RWPE2 (cell line): ENCODE measurements at regions not wholly inside any gene's neighbourhood (a gene's known extent, or its start where the extent isn't known, plus 50 kb on each side); places are given as distances from the start of the nearest gene placed in this dataset.

Source experiments
- ATAC-seq: fragments of 200-7000 bp; cut with Tn5 transposase; 3 replicates; pipeline ENCODE4 v1.9.1; 2021; ENCODE audit warnings: low read depth
- DNase-seq: peaks from one replicate; pipeline ENCODE4 v3.0.0-alpha.2; 2020; ENCODE audit warnings: low spot score
- H3K27ac ChIP-seq: fragments of 450-650 bp; 2 replicates; pipeline ENCODE4 v1.5.1; 2017; ENCODE audit warnings: mild to moderate bottlenecking; ENCODE audit not compliant: poor library complexity, severe bottlenecking
- H3K27me3 ChIP-seq: fragments of 250-450 bp; sonication (Bioruptor Pico); 2 replicates; pipeline ENCODE4 v1.5.1; 2021; ENCODE audit warnings: mild to moderate bottlenecking, moderate library complexity; ENCODE audit not compliant: insufficient read depth, poor library complexity, severe bottlenecking
- H3K36me3 ChIP-seq: fragments of 250-450 bp; sonication (Bioruptor Pico); 2 replicates; pipeline ENCODE4 v1.5.1; 2020; ENCODE audit warnings: low read depth, mild to moderate bottlenecking, moderate library complexity
- H3K4me1 ChIP-seq: fragments of 250-450 bp; sonication (Bioruptor Pico); 2 replicates; pipeline ENCODE4 v1.5.1; 2021; ENCODE audit warnings: mild to moderate bottlenecking, moderate library complexity; ENCODE audit not compliant: insufficient read depth, poor library complexity, severe bottlenecking
- H3K4me3 ChIP-seq: fragments of 250-450 bp; sonication (Bioruptor Pico); 2 replicates; pipeline ENCODE4 v1.5.1; 2021; ENCODE audit warnings: mild to moderate bottlenecking, moderate library complexity; ENCODE audit not compliant: severe bottlenecking
- H3K9me3 ChIP-seq: fragments of 250-450 bp; sonication (Bioruptor Pico); 2 replicates; pipeline ENCODE4 v1.5.1; 2021; ENCODE audit warnings: mild to moderate bottlenecking, moderate library complexity; ENCODE audit not compliant: severe bottlenecking
- TF ChIP-seq, protein P1 (sequence below): fragments of 450-650 bp; IDR thresholded peaks from one replicate; pipeline ENCODE4 v1.5.1; 2017; ENCODE audit warnings: mild to moderate bottlenecking, moderate library complexity; ENCODE audit not compliant: poor library complexity, severe bottlenecking

DNA sequence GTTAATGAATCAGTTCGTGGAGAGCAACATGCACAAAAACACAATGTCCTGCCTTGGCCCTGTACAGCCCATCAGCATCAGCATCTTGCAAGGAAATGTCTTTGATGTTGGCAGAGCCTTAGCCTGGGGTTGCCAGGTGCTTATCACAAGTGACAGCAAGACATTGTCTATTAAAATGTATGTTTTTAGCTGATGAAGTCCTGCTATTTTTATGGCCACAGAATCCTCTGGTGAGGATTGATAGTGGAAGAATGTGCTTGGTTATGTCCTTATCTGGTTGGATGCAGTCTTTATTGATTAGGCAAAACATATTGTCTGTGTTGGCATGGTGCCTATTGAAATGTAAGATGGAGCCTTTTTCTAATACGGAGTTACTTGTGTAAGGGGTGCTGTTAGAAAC, 1427.0 kb upstream of the MIR17HG start:
- no peak overlapping the region for H3K4me3 ChIP-seq
- no peak overlapping the region for H3K27ac ChIP-seq
- H3K9me3 ChIP-seq, result no peaks in the 10 kb centered on the region
- H3K4me1 ChIP-seq, result peaks cover 11% of the 10 kb centered on the region
- no peaks in the 10 kb centered on the region for H3K36me3 ChIP-seq
- DNase-seq (no peak), ATAC-seq (no peak)
- H3K27me3 ChIP-seq, result no peaks in the 10 kb centered on the region
- TF ChIP-seq, protein P1, sequence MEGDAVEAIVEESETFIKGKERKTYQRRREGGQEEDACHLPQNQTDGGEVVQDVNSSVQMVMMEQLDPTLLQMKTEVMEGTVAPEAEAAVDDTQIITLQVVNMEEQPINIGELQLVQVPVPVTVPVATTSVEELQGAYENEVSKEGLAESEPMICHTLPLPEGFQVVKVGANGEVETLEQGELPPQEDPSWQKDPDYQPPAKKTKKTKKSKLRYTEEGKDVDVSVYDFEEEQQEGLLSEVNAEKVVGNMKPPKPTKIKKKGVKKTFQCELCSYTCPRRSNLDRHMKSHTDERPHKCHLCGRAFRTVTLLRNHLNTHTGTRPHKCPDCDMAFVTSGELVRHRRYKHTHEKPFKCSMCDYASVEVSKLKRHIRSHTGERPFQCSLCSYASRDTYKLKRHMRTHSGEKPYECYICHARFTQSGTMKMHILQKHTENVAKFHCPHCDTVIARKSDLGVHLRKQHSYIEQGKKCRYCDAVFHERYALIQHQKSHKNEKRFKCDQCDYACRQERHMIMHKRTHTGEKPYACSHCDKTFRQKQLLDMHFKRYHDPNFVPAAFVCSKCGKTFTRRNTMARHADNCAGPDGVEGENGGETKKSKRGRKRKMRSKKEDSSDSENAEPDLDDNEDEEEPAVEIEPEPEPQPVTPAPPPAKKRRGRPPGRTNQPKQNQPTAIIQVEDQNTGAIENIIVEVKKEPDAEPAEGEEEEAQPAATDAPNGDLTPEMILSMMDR, result no peak

DNA sequence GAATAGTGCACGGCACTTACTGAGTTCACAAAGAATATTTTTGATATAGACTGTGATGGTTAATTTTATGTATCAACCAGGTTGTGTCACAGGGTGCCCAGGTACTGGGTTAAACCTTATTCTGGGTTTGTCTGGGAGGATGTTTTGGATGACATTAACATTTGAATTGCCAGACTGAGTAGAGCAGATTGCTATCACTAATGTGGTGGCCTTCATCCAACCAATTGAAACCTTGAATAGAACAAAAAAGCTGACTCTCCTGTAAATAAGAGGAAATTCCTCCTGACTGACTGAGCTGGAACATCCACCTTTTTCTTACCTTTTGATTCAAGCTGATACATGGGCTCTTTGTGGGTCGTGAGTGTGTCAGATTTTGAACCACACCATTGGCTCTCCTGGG, 1424.4 kb upstream of the MIR17HG start:
- DNase-seq (no peak), ATAC-seq (no peak)
- Histone ChIP-seq H3K4me1 (peaks cover 11% of the 10 kb centered on the region), H3K36me3 (no peaks in the 10 kb centered on the region), H3K4me3 (no peak overlapping the region), H3K27ac (no peak overlapping the region), H3K9me3 (peaks cover 1% of the 10 kb centered on the region), H3K27me3 (no peaks in the 10 kb centered on the region)
- TF ChIP-seq, protein P1, result no peak

DNA sequence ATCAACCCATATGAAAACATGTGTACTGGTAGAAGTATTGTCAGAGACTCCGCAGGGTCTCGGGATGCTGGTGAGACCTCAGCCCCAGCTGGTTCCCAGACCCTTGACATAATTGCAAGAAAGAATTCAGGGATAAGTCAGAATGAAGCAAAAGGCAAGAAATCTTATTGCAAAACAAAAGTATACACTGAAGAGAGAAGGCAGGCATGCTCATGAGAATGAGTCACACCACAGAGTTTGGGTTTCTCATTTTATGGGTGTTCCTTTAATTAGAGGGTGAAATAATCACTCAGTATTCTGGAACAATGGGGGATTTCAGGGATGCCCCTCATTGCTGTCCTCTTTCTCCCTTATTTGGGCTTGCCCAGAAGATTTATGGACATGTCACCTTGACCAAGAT, 1423.8 kb upstream of the MIR17HG start:
- peaks cover 3% of the 10 kb centered on the region for H3K9me3 ChIP-seq
- peaks cover 11% of the 10 kb centered on the region for H3K4me1 ChIP-seq
- no peak overlapping the region for H3K27ac ChIP-seq
- H3K36me3 ChIP-seq, result no peaks in the 10 kb centered on the region
- no peak overlapping the region for H3K4me3 ChIP-seq
- TF ChIP-seq, protein P1, result no peak
- H3K27me3 ChIP-seq, result no peaks in the 10 kb centered on the region
- ATAC-seq (peak; percentile 66), DNase-seq (no peak)

DNA sequence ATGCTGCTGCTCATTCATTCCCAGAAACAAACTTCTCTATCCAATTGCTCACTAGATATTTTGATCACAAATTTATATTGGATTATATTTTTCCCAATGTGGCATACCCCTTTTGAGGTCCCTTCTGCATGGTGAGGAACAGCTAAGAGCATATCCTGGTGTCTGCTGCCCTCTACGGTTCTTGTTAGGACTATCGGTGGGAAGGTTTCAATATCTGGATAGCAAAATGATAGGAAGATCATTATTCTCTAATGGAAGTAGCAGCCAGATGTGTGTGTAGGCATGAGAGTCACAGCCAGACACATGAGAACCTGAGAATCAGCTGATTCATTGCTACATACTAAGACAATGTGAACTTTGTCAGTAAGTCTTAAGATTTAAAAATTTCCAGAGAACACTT, 1422.4 kb upstream of the MIR17HG start:
- no peak overlapping the region for H3K4me3 ChIP-seq
- H3K27me3 ChIP-seq, result no peaks in the 10 kb centered on the region
- TF ChIP-seq, protein P1, result peak; percentile 77
- no peak overlapping the region for H3K27ac ChIP-seq
- DNase-seq (no peak), ATAC-seq (peak; percentile 83)
- H3K9me3 ChIP-seq, result peaks cover 3% of the 10 kb centered on the region
- H3K36me3 ChIP-seq, result no peaks in the 10 kb centered on the region
- peaks cover 11% of the 10 kb centered on the region for H3K4me1 ChIP-seq

DNA sequence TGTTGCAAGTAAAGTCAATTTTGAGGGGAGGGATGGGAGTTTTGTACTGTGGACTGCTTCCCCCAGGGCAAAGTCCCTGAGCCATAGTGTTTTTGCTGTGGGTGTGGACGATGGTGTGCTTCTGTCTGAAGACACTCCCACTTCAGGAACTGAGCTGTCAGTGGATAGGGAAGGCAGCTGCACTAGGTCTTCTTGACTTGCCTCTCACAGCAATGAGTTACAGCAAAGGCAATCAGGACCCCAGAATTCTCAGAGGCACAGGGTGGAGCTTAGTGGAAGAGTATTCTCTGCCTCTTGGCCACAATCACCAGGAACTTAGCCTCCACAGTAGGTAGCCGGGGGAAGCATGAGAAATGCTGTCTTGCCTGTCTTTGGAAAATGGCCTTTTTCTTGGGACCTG, 1416.6 kb upstream of the MIR17HG start:
- Histone ChIP-seq H3K4me3 (no peak overlapping the region), H3K9me3 (peaks cover 3% of the 10 kb centered on the region), H3K36me3 (no peaks in the 10 kb centered on the region), H3K27me3 (no peaks in the 10 kb centered on the region), H3K4me1 (no peaks in the 10 kb centered on the region), H3K27ac (no peak overlapping the region)
- ATAC-seq (no peak), DNase-seq (no peak)
- TF ChIP-seq, protein P1, result no peak
